ENCODE measurements at regions not wholly inside any gene's neighbourhood (a gene's known extent, or its start where the extent isn't known, plus 50 kb on each side); places are given as distances from the start of the nearest gene placed in this dataset.

- TF ChIP-seq POLR2AphosphoS5 (IDR thresholded peaks at IDR 0.05; ENCODE audit: low read depth, low read length): no peak
- Histone ChIP-seq H3K4me1 (ENCODE audit: control insufficient read depth, insufficient read depth, low read length) (no peaks in the 10 kb centered on the region; the same call in 1 of the 2 replicates), H3K4me3 (ENCODE audit: low read depth in 2 of 2, low read length in 2 of 2) (no peak overlapping the region), H3K27me3 (ENCODE audit: control insufficient read depth, insufficient read depth, low read length) (no peaks in the 10 kb centered on the region), H3K9me3 (ENCODE audit: control insufficient read depth, insufficient read depth, low read depth, low read length) (no peaks in the 10 kb centered on the region), H3K27ac (ENCODE audit: low read length) (no peak overlapping the region), H3K36me3 (ENCODE audit: control insufficient read depth, insufficient read depth, low read length) (no peaks in the 10 kb centered on the region)
- in situ Hi-C loops (cut with HindIII; ENCODE audit: low pct_unique_long_range_greater_than_20kb, low sequenced_read_pairs) (no loop called here), intact Hi-C loops (cut with micrococcal nuclease; ENCODE audit: unreplicated experiment) (no loop called here)
- ATAC-seq (no peak), DNase-seq (ENCODE audit: low read depth, low spot score) (no peak)
- BruUV-seq (replicated peaks): no TSS peak
- CTCF ChIA-PET: no interaction called here
- POLR2A ChIA-PET: no interaction called here
Measured at GRCh38 chr1:232550007-232550406, 79.9 kb downstream of the SIPA1L2 start.

- H3K36me3 ChIP-seq (ENCODE audit: control insufficient read depth, insufficient read depth, low read length): no peaks in the 10 kb centered on the region
- BruUV-seq (replicated peaks): no TSS peak
- ChIA-PET CTCF (no interaction called here), POLR2A (no interaction called here)
- intact Hi-C loops (cut with micrococcal nuclease; ENCODE audit: unreplicated experiment) (no loop called here), in situ Hi-C loops (cut with HindIII; ENCODE audit: low pct_unique_long_range_greater_than_20kb, low sequenced_read_pairs) (no loop called here)
- H3K4me3 ChIP-seq (ENCODE audit: low read depth in 2 of 2, low read length in 2 of 2): no peak overlapping the region
- no peak overlapping the region for H3K27ac ChIP-seq (ENCODE audit: low read length)
- no peaks in the 10 kb centered on the region for H3K27me3 ChIP-seq (ENCODE audit: control insufficient read depth, insufficient read depth, low read length)
- TF ChIP-seq REST (IDR thresholded peaks at IDR 0.05; ENCODE audit: insufficient read depth in 1 of 2, low read depth in 2 of 2, low read length in 1 of 2): no peak
- TF ChIP-seq TCF7L2 (IDR thresholded peaks at IDR 0.05; ENCODE audit: low read depth, low read length): no peak
- no peak for TF ChIP-seq POLR2AphosphoS5 (IDR thresholded peaks at IDR 0.05; ENCODE audit: low read depth, low read length)
- no peak for TF ChIP-seq CTCF (IDR thresholded peaks at IDR 0.05)
- TF ChIP-seq SIN3A (IDR thresholded peaks at IDR 0.05; ENCODE audit: borderline replicate concordance, insufficient read depth, low read depth, low read length): no peak
- ATAC-seq (no peak), DNase-seq (ENCODE audit: low read depth, low spot score) (no peak)
- H3K9me3 ChIP-seq (ENCODE audit: control insufficient read depth, insufficient read depth, low read depth, low read length): no peaks in the 10 kb centered on the region
- no peaks in the 10 kb centered on the region; the same call in 1 of the 2 replicates for H3K4me1 ChIP-seq (ENCODE audit: control insufficient read depth, insufficient read depth, low read length)
Measured at GRCh38 chr1:232548691-232549090, 81.2 kb downstream of the SIPA1L2 start.

GRCh38 chr1:232547938-232548484 is 81.9 kb downstream of the SIPA1L2 start:
- intact Hi-C loops (cut with micrococcal nuclease; ENCODE audit: unreplicated experiment): no loop called here
- POLR2A ChIA-PET: no interaction called here
- no peak overlapping the region for H3K27ac ChIP-seq (ENCODE audit: low read length)
- no peaks in the 10 kb centered on the region for H3K9me3 ChIP-seq (ENCODE audit: control insufficient read depth, insufficient read depth, low read depth, low read length)
- no peaks in the 10 kb centered on the region for H3K27me3 ChIP-seq (ENCODE audit: control insufficient read depth, insufficient read depth, low read length)
- CTCF ChIA-PET: no interaction called here
- H3K4me1 ChIP-seq (ENCODE audit: control insufficient read depth, insufficient read depth, low read length): no peaks in the 10 kb centered on the region; the same call in 1 of the 2 replicates
- H3K4me3 ChIP-seq (ENCODE audit: low read depth in 2 of 2, low read length in 2 of 2): no peak overlapping the region
- DNase-seq (ENCODE audit: low read depth, low spot score) (no peak), ATAC-seq (no peak)
- no peaks in the 10 kb centered on the region for H3K36me3 ChIP-seq (ENCODE audit: control insufficient read depth, insufficient read depth, low read length)
- BruUV-seq (replicated peaks): no TSS peak
- in situ Hi-C loops (cut with HindIII; ENCODE audit: low pct_unique_long_range_greater_than_20kb, low sequenced_read_pairs): no loop called here
- TF ChIP-seq SIN3A (IDR thresholded peaks at IDR 0.05; ENCODE audit: borderline replicate concordance, insufficient read depth, low read depth, low read length) (no peak), CTCF (IDR thresholded peaks at IDR 0.05) (no peak), TCF7L2 (IDR thresholded peaks at IDR 0.05; ENCODE audit: low read depth, low read length) (no peak), REST (IDR thresholded peaks at IDR 0.05; ENCODE audit: insufficient read depth in 1 of 2, low read depth in 2 of 2, low read length in 1 of 2) (no peak), POLR2AphosphoS5 (IDR thresholded peaks at IDR 0.05; ENCODE audit: low read depth, low read length) (no peak)
